OCI-LY1 (cell line): ENCODE measurements at regions not wholly inside any gene's neighbourhood (a gene's known extent, or its start where the extent isn't known, plus 50 kb on each side); places are given as distances from the start of the nearest gene placed in this dataset.

Experiments
- H2AFZ ChIP-seq: fragments of 200-600 bp; sonication (generic), shearing (Covaris generic); 2 replicates; pipeline ENCODE4 v1.6.0; 2014; ENCODE audit warnings: antibody characterized with exemption, mild to moderate bottlenecking, low read length
- H3F3A ChIP-seq: fragments of 200-600 bp; sonication (generic), shearing (Covaris generic); 2 replicates; pipeline ENCODE4 v1.6.0; 2014; ENCODE audit warnings: mild to moderate bottlenecking, antibody characterized with exemption, low read length, moderate library complexity; ENCODE audit not compliant: insufficient read depth
- H3K27ac ChIP-seq: fragments of 200-600 bp; sonication (generic); 2 replicates; pipeline ENCODE4 v1.5.1; 2014; ENCODE audit warnings: low read length, mixed run types, mild to moderate bottlenecking, low read depth; ENCODE audit not compliant: poor library complexity, severe bottlenecking
- H3K27me3 ChIP-seq: fragments of 200-600 bp; sonication (generic); 2 replicates; pipeline ENCODE4 v1.6.0; 2014; ENCODE audit warnings: antibody characterized with exemption, mild to moderate bottlenecking, low read length, moderate library complexity; ENCODE audit not compliant: insufficient read depth
- H3K36me3 ChIP-seq: fragments of 200-600 bp; sonication (generic); 2 replicates; pipeline ENCODE4 v1.6.1; 2014; ENCODE audit warnings: mild to moderate bottlenecking, antibody characterized with exemption, low read length, moderate library complexity, mixed read lengths; ENCODE audit not compliant: insufficient read depth
- H3K4me1 ChIP-seq: fragments of 200-600 bp; sonication (generic); 2 replicates; pipeline ENCODE4 v1.5.1; 2014; ENCODE audit warnings: mild to moderate bottlenecking, low read length, moderate library complexity; ENCODE audit not compliant: insufficient read depth, severe bottlenecking
- H3K4me2 ChIP-seq: fragments of 200-600 bp; sonication (generic), shearing (Covaris generic); 2 replicates; pipeline ENCODE4 v1.6.1; 2014; ENCODE audit warnings: low read length
- H3K4me3 ChIP-seq: fragments of 200-600 bp; sonication (generic); 2 replicates; pipeline ENCODE4 v1.5.1; 2014; ENCODE audit warnings: low read length, low read depth, mild to moderate bottlenecking, mixed read lengths; ENCODE audit not compliant: poor library complexity, severe bottlenecking
- H3K79me2 ChIP-seq: fragments of 200-600 bp; shearing (Covaris generic); 2 replicates; pipeline ENCODE4 v1.6.1; 2016; ENCODE audit warnings: mixed run types, low read length, mixed read lengths; ENCODE audit not compliant: insufficient read depth
- H3K9ac ChIP-seq: fragments of 200-600 bp; sonication (generic), shearing (Covaris generic); 2 replicates; pipeline ENCODE4 v1.6.1; 2014; ENCODE audit warnings: mild to moderate bottlenecking, low read length, mixed read lengths
- H3K9me2 ChIP-seq: fragments of 200-600 bp; sonication (generic), shearing (Covaris generic); 2 replicates; pipeline ENCODE4 v1.6.1; 2014; ENCODE audit warnings: low read depth, mild to moderate bottlenecking, low read length, mixed read lengths
- H3K9me3 ChIP-seq: fragments of 200-600 bp; shearing (Covaris generic); 2 replicates; pipeline ENCODE4 v1.6.1; 2014; ENCODE audit warnings: low read length, mixed read lengths
- H4K20me1 ChIP-seq: fragments of 200-600 bp; sonication (generic), shearing (Covaris generic); 2 replicates; pipeline ENCODE4 v1.6.0; 2016; ENCODE audit warnings: mild to moderate bottlenecking, low read length; ENCODE audit not compliant: insufficient read depth
- EZH2 ChIP-seq: fragments of 200-600 bp; sonication (generic), shearing (Covaris generic); IDR thresholded peaks from 2 replicates; pipeline ENCODE4 v1.8.0; 2017; ENCODE audit warnings: borderline replicate concordance, mixed run types, mild to moderate bottlenecking, antibody characterized with exemption, low read length, moderate library complexity, mixed read lengths
- TF ChIP-seq, protein P1 (sequence below): fragments of 200-600 bp; sonication (generic), shearing (Covaris generic); IDR thresholded peaks from 2 replicates; pipeline ENCODE4 v1.5.1; 2017; ENCODE audit warnings: mild to moderate bottlenecking, antibody characterized with exemption, low read length, moderate library complexity, mixed read lengths

DNA sequence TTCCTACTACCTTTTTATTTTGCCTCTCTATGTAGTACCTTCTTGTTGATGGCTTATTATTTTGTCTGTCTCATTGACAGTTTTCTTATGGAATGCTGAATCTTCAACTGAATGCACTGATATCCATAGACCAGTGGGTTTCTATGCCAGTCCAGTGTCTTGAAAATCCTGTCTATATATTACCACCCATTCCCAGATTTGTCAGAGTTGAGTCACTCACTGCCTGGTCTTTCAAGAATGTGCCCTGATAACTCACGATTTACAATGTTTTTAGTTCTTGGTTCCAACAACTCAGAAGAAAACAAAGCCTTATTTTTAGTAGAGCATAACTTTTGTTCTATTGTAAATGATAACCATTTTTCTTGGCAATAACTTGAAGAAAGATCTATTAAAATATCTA lies 606.0 kb upstream of the PITX2 start:
- no peak overlapping the region for H3K27ac ChIP-seq
- TF ChIP-seq, protein P1, sequence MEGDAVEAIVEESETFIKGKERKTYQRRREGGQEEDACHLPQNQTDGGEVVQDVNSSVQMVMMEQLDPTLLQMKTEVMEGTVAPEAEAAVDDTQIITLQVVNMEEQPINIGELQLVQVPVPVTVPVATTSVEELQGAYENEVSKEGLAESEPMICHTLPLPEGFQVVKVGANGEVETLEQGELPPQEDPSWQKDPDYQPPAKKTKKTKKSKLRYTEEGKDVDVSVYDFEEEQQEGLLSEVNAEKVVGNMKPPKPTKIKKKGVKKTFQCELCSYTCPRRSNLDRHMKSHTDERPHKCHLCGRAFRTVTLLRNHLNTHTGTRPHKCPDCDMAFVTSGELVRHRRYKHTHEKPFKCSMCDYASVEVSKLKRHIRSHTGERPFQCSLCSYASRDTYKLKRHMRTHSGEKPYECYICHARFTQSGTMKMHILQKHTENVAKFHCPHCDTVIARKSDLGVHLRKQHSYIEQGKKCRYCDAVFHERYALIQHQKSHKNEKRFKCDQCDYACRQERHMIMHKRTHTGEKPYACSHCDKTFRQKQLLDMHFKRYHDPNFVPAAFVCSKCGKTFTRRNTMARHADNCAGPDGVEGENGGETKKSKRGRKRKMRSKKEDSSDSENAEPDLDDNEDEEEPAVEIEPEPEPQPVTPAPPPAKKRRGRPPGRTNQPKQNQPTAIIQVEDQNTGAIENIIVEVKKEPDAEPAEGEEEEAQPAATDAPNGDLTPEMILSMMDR = no peak
- TF ChIP-seq EZH2 = no peak

DNA sequence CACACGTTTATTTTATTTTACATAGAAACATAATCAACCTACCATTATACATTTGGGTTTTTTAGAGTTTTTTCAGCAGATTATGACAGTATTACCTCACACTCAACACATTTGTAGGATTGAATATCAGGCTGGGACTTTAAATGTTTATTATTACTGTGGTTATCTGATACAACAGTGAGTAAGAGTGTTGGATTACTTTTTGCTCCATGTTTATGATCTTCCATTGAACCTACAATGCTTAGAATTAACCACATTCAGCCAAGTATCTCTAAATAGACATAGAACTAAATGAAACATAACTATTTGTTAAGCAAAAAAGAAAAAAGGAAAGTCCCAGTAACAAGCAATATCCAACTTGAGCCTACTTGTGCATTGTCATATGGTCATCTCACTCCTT lies 607.4 kb upstream of the PITX2 start:
- no peaks in the 10 kb centered on the region for H3K27me3 ChIP-seq
- no peak overlapping the region for H3K4me3 ChIP-seq
- TF ChIP-seq, protein P1 = no peak
- TF ChIP-seq EZH2 = no peak
- H3K9me2 ChIP-seq = no peaks in the 10 kb centered on the region
- no peaks in the 10 kb centered on the region for H4K20me1 ChIP-seq
- no peak overlapping the region for H3K4me2 ChIP-seq
- no peaks in the 10 kb centered on the region for H3K9me3 ChIP-seq
- no peak overlapping the region for H3K27ac ChIP-seq
- no peaks in the 10 kb centered on the region for H3K36me3 ChIP-seq
- no peaks in the 10 kb centered on the region for H3K79me2 ChIP-seq
- no peaks in the 10 kb centered on the region for H3K4me1 ChIP-seq
- no peak overlapping the region for H2AFZ ChIP-seq
- H3F3A ChIP-seq = no peaks in the 10 kb centered on the region
- H3K9ac ChIP-seq = no peak overlapping the region

More for the DNA sequence above, 606.0 kb upstream of the PITX2 start:
- Histone ChIP-seq H3K79me2 (no peaks in the 10 kb centered on the region), H3K4me3 (no peak overlapping the region), H3K27me3 (no peaks in the 10 kb centered on the region), H2AFZ (no peak overlapping the region), H3K9me3 (no peaks in the 10 kb centered on the region), H3K4me1 (no peaks in the 10 kb centered on the region), H3K36me3 (no peaks in the 10 kb centered on the region), H3F3A (no peaks in the 10 kb centered on the region), H3K9ac (no peak overlapping the region), H4K20me1 (no peaks in the 10 kb centered on the region), H3K4me2 (no peak overlapping the region), H3K9me2 (no peaks in the 10 kb centered on the region)

DNA sequence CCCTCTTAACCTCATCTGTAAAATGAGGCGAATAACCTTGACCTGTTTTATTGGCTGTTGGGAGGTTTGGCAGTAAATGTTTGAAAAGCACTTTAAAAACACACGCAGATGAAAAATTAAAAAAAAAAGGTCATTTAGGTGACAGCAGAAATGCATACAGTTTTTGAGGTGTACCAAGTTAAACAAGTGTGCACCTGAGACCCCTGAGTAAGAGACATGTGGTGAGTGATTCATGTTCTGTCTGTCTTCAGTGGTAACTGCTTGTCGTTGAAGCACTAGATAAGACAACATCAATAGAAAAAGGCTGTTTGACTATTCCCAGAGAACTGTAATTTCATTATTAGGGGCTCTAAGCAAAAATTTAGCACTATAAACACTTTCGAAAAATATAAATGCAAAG lies 608.4 kb upstream of the PITX2 start:
- Histone ChIP-seq H3K4me1 (no peaks in the 10 kb centered on the region), H3K9me3 (no peaks in the 10 kb centered on the region), H3K9ac (no peak overlapping the region), H4K20me1 (no peaks in the 10 kb centered on the region), H3K36me3 (no peaks in the 10 kb centered on the region), H3K79me2 (no peaks in the 10 kb centered on the region), H3K4me2 (no peak overlapping the region), H3K27ac (no peak overlapping the region), H2AFZ (no peak overlapping the region), H3K4me3 (no peak overlapping the region), H3F3A (no peaks in the 10 kb centered on the region), H3K9me2 (no peaks in the 10 kb centered on the region), H3K27me3 (no peaks in the 10 kb centered on the region)
- no peak for TF ChIP-seq EZH2
- TF ChIP-seq, protein P1 = no peak
